Peyer's patch (tissue), 4 donors: ENCODE measurements at regions not wholly inside any gene's neighbourhood (a gene's known extent, or its start where the extent isn't known, plus 50 kb on each side); places are given as distances from the start of the nearest gene placed in this dataset.

Source experiments
- POLR2A ChIP-seq, 2 donors: fragments of 450-650 bp; IDR thresholded peaks; one replicate each; pipeline ENCODE4 v1.5.1; 2017; ENCODE audit warnings: antibody characterized with exemption in 2 of 2, mild to moderate bottlenecking in 2 of 2, moderate library complexity in 2 of 2
- TF ChIP-seq, protein P1 (sequence below), 6 experiments: fragments of 450-650 bp in 4 of 6; fragments of 200-600 bp in 2 of 6; sonication (generic) in 1 of 6; IDR thresholded peaks; one replicate each; pipeline ENCODE4 v1.5.1; 2017 to 2019; ENCODE audit warnings: antibody characterized with exemption in 6 of 6, mild to moderate bottlenecking in 3 of 6, moderate library complexity in 1 of 6

DNA sequence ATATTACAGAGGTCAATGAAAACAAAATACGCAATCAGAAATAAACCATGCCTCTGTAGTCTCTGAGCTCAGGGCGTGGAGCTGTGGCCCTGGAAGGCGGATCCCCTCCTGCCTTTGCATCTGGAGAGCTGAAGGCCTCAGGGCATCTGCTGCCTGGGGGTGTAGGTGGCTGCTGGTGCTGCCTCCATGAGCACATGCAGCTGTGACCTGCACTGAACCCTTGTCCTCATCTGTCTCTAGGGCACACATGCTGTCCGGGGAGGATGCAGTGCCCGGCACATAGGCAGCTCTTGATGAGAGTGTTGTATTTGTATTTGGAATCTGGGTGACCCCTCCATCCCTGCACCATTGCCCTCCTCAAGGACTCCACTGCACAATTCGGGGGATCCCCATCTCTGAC lies 185.7 kb downstream of the TEX29 start:
- TF ChIP-seq, protein P1, sequence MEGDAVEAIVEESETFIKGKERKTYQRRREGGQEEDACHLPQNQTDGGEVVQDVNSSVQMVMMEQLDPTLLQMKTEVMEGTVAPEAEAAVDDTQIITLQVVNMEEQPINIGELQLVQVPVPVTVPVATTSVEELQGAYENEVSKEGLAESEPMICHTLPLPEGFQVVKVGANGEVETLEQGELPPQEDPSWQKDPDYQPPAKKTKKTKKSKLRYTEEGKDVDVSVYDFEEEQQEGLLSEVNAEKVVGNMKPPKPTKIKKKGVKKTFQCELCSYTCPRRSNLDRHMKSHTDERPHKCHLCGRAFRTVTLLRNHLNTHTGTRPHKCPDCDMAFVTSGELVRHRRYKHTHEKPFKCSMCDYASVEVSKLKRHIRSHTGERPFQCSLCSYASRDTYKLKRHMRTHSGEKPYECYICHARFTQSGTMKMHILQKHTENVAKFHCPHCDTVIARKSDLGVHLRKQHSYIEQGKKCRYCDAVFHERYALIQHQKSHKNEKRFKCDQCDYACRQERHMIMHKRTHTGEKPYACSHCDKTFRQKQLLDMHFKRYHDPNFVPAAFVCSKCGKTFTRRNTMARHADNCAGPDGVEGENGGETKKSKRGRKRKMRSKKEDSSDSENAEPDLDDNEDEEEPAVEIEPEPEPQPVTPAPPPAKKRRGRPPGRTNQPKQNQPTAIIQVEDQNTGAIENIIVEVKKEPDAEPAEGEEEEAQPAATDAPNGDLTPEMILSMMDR (IDR thresholded peaks at IDR 0.05) = no peak
- TF ChIP-seq POLR2A (IDR thresholded peaks at IDR 0.05) = no peak
